HFFc6 (cell line): ENCODE measurements at regions not wholly inside any gene's neighbourhood (a gene's known extent, or its start where the extent isn't known, plus 50 kb on each side); places are given as distances from the start of the nearest gene placed in this dataset.

Experiments
- DNase-seq: peaks from one replicate; pipeline ENCODE4 v3.0.0-alpha.2; 2018
- H3K27ac Mint-ChIP-seq: 2 replicates; pipeline ENCODE4 v1.8.0; 2020; ENCODE audit warnings: mild to moderate bottlenecking, mixed read lengths
- H3K27me3 Mint-ChIP-seq: 2 replicates; pipeline ENCODE4 v1.8.0; 2021; ENCODE audit warnings: mild to moderate bottlenecking, moderate library complexity, mixed read lengths; ENCODE audit not compliant: insufficient read depth
- H3K36me3 Mint-ChIP-seq: 2 replicates; pipeline ENCODE4 v1.8.0; 2021; ENCODE audit warnings: low read depth, mixed read lengths
- H3K4me1 Mint-ChIP-seq: 2 replicates; pipeline ENCODE4 v1.8.0; 2020; ENCODE audit warnings: low read depth, mixed read lengths
- H3K4me3 Mint-ChIP-seq: 2 replicates; pipeline ENCODE4 v1.8.0; 2020; ENCODE audit warnings: mild to moderate bottlenecking, moderate library complexity, mixed read lengths
- H3K9me3 Mint-ChIP-seq: 2 replicates; pipeline ENCODE4 v1.8.0; 2020; ENCODE audit warnings: mild to moderate bottlenecking, mixed read lengths
- CTCF ChIP-seq: fragments of 200-600 bp; sonication (generic); IDR thresholded peaks from 2 replicates; pipeline ENCODE4 v1.5.0; 2021; ENCODE audit warnings: antibody characterized with exemption, mild to moderate bottlenecking

GRCh38 chr2:204012072-204012653, 75.6 kb downstream of the ICOS start:
- DNase-seq = no peak
- Mint-ChIP-seq H3K27ac (no peak overlapping the region), H3K4me1 (no peaks in the 10 kb centered on the region), H3K9me3 (no peaks in the 10 kb centered on the region), H3K36me3 (no peaks in the 10 kb centered on the region), H3K27me3 (peaks cover 5% of the 10 kb centered on the region; the same call in 1 of the 2 replicates), H3K4me3 (no peak overlapping the region)
- TF ChIP-seq CTCF = no peak

GRCh38 chr2:204015118-204015843, 78.7 kb downstream of the ICOS start:
- Mint-ChIP-seq H3K9me3 (no peaks in the 10 kb centered on the region), H3K36me3 (no peaks in the 10 kb centered on the region), H3K4me3 (no peak overlapping the region), H3K4me1 (peaks cover 5% of the 10 kb centered on the region; the same call in 1 of the 2 replicates), H3K27ac (no peak overlapping the region), H3K27me3 (peaks cover 3% of the 10 kb centered on the region; the same call in 1 of the 2 replicates)
- TF ChIP-seq CTCF = no peak
- no peak for DNase-seq

- Mint-ChIP-seq H3K4me3 (no peak overlapping the region), H3K27me3 (peaks cover 3% of the 10 kb centered on the region; the same call in 1 of the 2 replicates), H3K36me3 (no peaks in the 10 kb centered on the region), H3K27ac (no peak overlapping the region), H3K4me1 (peaks cover 5% of the 10 kb centered on the region; the same call in 1 of the 2 replicates), H3K9me3 (no peaks in the 10 kb centered on the region)
- no peak for DNase-seq
- no peak for TF ChIP-seq CTCF
Observed at GRCh38 chr2:204018717-204019116, 82.2 kb downstream of the ICOS start.

GRCh38 chr2:204019572-204020501, 83.3 kb downstream of the ICOS start:
- Mint-ChIP-seq H3K36me3 (no peaks in the 10 kb centered on the region), H3K9me3 (no peaks in the 10 kb centered on the region), H3K4me1 (peaks cover 5% of the 10 kb centered on the region; the same call in 1 of the 2 replicates), H3K4me3 (no peak overlapping the region), H3K27ac (no peak overlapping the region), H3K27me3 (peaks cover 3% of the 10 kb centered on the region; the same call in 1 of the 2 replicates)
- DNase-seq = peak; percentile 50
- no peak for TF ChIP-seq CTCF

- Mint-ChIP-seq H3K36me3 (no peaks in the 10 kb centered on the region), H3K4me3 (no peak overlapping the region), H3K4me1 (peaks cover 5% of the 10 kb centered on the region; the same call in 1 of the 2 replicates), H3K9me3 (no peaks in the 10 kb centered on the region), H3K27ac (no peak overlapping the region), H3K27me3 (peaks cover 5% of the 10 kb centered on the region; the same call in 1 of the 2 replicates)
- TF ChIP-seq CTCF = no peak
- no peak for DNase-seq
Observed at GRCh38 chr2:204021290-204022081, 84.9 kb downstream of the ICOS start.
